ENCODE measurements at regions not wholly inside any gene's neighbourhood (a gene's known extent, or its start where the extent isn't known, plus 50 kb on each side); places are given as distances from the start of the nearest gene placed in this dataset.

DNA sequence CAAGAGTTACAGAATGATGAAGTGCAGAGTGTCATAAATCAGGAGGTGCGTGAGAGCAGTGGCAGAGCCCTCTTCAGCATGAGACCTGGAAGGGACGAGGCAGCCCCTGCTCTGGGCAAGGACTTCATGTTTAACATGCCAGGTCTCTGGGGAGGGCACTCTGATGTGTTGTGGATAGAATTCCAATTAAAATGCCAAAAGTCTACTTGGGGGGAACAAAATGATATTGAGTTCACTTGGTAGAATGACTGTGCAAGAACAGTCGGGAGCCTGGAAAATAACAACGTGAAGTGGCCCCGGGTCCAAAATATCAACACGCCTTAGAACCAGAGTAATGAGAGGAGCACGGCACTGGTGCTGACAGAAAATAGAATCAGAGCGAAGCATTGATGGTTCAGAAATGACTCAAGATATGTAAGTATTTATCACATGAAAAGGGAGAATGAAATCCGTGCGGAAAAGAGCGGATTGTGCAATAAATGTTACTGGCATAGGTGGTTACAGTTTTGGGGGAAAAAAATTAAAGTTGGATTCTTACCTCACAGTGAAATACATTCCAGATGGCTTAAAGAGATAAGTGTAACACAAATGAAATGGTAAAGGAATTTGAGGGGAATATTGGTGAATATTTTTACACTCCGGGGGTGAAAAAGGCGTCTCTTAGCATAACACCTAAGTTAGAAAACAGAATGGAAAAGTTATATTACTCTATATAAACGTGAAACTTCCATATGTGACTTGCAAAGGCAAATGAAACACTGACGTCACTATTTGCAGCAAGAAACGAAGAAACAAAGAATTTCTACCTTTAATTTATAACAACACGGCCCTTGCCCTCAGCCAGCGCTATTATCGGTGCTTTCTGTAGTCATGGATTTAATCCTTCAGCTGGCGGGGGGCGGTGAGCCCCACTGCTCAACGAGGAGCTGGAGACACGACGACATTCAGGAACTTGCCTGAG lies 159.4 kb upstream of the TWIST2 start:
- Histone ChIP-seq H3K4me3 (no peak overlapping the region), H3K27ac (no peak overlapping the region)
- TF ChIP-seq, protein P1, sequence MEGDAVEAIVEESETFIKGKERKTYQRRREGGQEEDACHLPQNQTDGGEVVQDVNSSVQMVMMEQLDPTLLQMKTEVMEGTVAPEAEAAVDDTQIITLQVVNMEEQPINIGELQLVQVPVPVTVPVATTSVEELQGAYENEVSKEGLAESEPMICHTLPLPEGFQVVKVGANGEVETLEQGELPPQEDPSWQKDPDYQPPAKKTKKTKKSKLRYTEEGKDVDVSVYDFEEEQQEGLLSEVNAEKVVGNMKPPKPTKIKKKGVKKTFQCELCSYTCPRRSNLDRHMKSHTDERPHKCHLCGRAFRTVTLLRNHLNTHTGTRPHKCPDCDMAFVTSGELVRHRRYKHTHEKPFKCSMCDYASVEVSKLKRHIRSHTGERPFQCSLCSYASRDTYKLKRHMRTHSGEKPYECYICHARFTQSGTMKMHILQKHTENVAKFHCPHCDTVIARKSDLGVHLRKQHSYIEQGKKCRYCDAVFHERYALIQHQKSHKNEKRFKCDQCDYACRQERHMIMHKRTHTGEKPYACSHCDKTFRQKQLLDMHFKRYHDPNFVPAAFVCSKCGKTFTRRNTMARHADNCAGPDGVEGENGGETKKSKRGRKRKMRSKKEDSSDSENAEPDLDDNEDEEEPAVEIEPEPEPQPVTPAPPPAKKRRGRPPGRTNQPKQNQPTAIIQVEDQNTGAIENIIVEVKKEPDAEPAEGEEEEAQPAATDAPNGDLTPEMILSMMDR (IDR thresholded peaks at IDR 0.05): no peak
- DNase-seq (ENCODE audit: low spot score): no peak

DNA sequence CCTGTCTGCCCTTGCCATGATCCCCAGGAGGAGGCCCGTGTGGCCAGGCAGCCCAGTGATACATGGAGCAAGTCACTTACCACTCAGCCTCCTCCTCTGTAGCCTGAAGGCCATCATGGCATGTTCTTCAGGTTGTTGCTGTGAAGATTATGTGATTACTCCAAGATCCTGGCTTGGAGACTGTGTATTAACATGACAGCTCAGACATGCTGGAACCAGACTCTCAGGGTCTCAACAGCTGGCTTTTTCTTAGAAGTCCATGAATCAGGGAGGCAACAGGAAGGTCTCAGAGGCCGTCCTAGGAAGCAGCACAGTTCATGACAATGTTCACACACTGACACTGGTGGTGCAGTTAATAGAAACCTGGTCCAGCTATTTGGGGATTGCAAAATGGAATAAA lies 158.6 kb upstream of the TWIST2 start:
- no peak for DNase-seq (ENCODE audit: low spot score)
- TF ChIP-seq, protein P1 (IDR thresholded peaks at IDR 0.05): no peak
- Histone ChIP-seq H3K4me3 (no peak overlapping the region), H3K27ac (no peak overlapping the region)

DNA sequence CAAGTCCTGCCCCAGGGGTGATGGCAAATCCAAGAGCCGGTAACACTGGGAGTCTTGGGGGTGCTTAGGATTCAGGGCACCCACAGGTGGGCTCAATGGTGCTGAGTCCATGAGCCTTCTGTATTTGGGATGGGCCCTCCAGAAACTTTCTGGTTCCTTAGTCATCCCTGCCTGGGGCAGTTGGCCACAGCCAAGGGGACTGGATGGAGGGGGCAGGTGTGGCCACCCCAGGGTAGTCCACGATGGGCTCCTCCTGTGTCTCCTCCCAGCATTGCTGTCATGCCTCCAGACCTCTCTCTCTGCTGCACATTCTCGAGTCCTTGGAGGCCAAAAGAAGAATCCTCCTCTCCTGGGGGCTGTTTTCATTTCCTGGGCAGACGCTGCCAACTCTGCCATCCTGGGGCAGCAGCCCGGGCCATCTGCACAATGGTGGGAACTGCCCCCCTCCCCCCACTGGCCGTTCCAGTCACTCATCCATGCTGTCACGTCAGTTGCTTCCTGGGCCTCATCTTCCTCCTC lies 158.0 kb upstream of the TWIST2 start:
- H3K27ac ChIP-seq: no peak overlapping the region
- TF ChIP-seq, protein P1 (IDR thresholded peaks at IDR 0.05): no peak
- no peak overlapping the region for H3K4me3 ChIP-seq
- no peak for DNase-seq (ENCODE audit: low spot score)

DNA sequence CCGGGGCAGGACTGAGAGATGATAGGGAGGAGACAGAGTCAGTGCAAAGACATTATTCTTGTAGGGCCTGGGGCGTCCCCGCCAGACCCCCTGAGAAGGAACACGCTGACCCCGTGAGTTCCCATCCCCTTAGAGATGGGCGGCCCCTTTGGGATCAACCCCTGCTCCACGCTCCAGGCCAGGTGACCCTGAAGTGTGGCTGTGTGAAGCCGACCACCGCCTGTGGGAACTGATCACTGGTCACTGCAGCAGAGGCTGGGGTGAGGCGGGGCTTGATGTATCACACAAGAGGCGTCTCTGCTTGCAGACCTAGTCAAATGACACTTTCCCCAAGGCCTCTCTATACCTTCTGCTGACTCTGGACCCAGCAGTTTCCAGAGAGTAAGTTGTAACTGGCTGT lies 157.4 kb upstream of the TWIST2 start:
- Histone ChIP-seq H3K4me3 (no peak overlapping the region), H3K27ac (no peak overlapping the region)
- no peak for DNase-seq (ENCODE audit: low spot score)
- TF ChIP-seq, protein P1 (IDR thresholded peaks at IDR 0.05): no peak

DNA sequence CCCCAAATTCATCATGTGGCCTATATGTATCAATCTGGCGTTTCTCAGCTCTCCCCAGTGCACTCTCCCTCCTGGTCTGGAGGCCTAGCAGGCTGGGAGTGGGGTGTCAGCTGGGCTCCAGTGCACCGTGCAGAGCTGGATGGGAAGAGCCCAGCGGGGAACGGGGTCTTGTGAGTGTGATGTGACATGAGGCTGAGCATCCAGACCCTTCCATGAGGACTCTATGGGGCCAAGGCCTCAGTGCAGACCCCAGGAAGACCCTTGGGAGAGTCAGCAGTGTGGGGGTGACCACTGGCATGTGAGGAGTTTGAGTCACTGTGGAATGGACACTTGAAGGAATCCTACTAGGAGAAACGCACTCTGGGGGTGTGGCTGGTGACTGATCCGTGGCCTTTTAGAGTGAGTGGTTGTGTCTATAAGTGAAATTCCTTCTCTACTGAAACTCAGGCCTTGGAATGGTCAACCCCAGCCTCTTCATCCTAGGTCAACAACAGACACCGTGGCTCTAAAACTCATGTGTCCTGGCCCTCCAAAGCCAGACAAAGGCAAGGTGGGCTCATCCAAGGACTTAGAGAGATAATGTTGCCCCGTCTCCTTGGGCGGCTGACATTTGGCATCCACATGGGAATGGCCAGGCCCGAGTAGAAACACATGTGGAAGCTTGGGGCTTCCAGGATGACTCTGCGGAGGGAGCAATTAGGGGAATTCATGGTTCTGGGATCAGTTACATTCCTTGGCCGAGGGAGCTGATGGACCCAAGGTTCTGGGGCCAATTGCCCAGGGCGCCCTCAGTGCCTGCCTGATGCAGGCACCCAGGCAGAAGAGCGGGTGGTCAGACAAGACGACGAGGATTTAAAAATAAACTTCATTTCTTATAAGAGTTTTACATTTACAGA lies 156.0 kb upstream of the TWIST2 start:
- no peak for DNase-seq (ENCODE audit: low spot score)
- H3K27ac ChIP-seq: no peak overlapping the region
- H3K4me3 ChIP-seq: no peak overlapping the region
- TF ChIP-seq, protein P1 (IDR thresholded peaks at IDR 0.05): no peak

DNA sequence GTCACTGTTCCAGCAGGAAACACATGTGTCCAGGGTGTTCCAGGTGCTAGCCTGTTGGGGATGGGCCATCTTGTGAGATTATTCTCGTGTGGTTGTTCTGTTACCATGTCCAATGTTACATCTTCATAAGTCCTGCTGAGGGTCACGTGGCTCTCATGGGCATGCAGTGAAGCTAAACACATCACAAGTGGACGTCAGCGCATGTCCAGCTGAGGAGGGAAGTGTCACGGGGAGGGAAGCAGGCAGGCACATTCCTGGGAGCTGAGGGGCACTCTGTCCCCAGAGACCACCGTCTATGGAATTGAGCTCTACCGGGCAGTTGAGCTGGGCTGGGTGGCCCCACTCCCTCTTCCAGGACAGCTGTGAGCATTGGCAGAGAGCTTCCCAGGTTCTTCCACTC lies 155.3 kb upstream of the TWIST2 start:
- DNase-seq (ENCODE audit: low spot score): no peak
- H3K27ac ChIP-seq: no peak overlapping the region
- no peak overlapping the region for H3K4me3 ChIP-seq
- TF ChIP-seq, protein P1 (IDR thresholded peaks at IDR 0.05): no peak

Data from coronary artery (tissue), 2 donors.